ENCODE measurements at regions not wholly inside any gene's neighbourhood (a gene's known extent, or its start where the extent isn't known, plus 50 kb on each side); places are given as distances from the start of the nearest gene placed in this dataset.

DNA sequence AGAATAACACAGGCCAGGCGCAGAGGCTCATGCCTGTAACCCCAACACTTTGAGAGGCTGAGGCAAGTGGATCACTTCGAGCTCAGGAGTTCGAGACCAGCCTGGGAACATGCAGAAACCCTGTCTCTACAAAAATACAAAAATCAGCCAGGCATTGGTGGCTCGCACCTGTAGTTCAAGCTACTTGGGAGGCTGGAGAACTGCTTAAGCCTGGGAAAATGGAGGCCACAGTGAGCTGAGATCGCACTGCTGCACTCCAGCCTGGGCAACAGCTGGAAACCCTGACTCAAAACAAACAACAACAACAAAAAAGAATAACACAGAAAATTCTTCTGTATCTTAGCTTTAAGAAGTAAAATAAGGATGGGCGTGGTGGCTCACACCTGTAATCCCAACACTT lies 440.3 kb downstream of the LRATD1 start:
- no peak for FAIRE-seq
- POLR2A ChIA-PET = interaction anchor here (1.2 kb wide), 1 partner anchor 13 kb away, joined by 4 read pairs; no protein-coding TSS in a partner anchor

More for the DNA sequence above, 440.3 kb downstream of the LRATD1 start:
- under 1% methylated on average over 6 of the region's 6 CpGs for WGBS (ENCODE audit: insufficient coverage, low coverage, missing lambda C conversion rate)
- Histone ChIP-seq H3K36me3 (ENCODE audit: control insufficient read depth, insufficient read depth, low read length) (no peaks in the 10 kb centered on the region), H2AFZ (ENCODE audit: low read depth, low read length) (no peak overlapping the region), H3K4me2 (ENCODE audit: insufficient read depth, low read length) (no peak overlapping the region), H3K9me1 (ENCODE audit: control insufficient read depth, insufficient read depth, low read length) (no peaks in the 10 kb centered on the region), H3K4me1 (replicated peaks in 1 of 2; ENCODE audit: control insufficient read depth in 2 of 2, insufficient read depth in 2 of 2, low read length in 2 of 2) (no peaks in the 10 kb centered on the region), H4K20me1 (replicated peaks; ENCODE audit: control insufficient read depth, insufficient read depth, low read length) (no peaks in the 10 kb centered on the region), H3K27ac (ENCODE audit: extremely low read depth, low read depth, low read length) (no peak overlapping the region), H3K4me3 (no peak overlapping the region), H3K9me3 (replicated peaks; ENCODE audit: control insufficient read depth, insufficient read depth, low read depth, low read length) (no peaks in the 10 kb centered on the region), H3K79me2 (ENCODE audit: control insufficient read depth, insufficient read depth, low read length) (no peaks in the 10 kb centered on the region), H3K9ac (ENCODE audit: insufficient read depth in 1 of 2, low read depth in 2 of 2, low read length in 2 of 2) (no peak overlapping the region), H3K27me3 (ENCODE audit: control insufficient read depth in 2 of 2, insufficient read depth in 2 of 2, low read length in 2 of 2) (no peaks in the 10 kb centered on the region; a peak in 1 of 5 replicates)
- CTCF ChIA-PET (ENCODE audit: low intra/inter-chr PET ratio) = no interaction called here
- DNase-seq (ENCODE audit: extremely low read depth in 1 of 4, low spot score in 3 of 4) (no peak), ATAC-seq (no peak)
- TF ChIP-seq MYBL2 (IDR thresholded peaks at IDR 0.05; ENCODE audit: low read depth) (no peak), MYBL2 (CRISPR knock-in tag; IDR thresholded peaks at IDR 0.05; ENCODE audit: borderline replicate concordance) (no peak), ZNF174 (CRISPR knock-in tag; IDR thresholded peaks at IDR 0.05) (no peak), CBFB (CRISPR knock-in tag; IDR thresholded peaks at IDR 0.05) (no peak), YBX1 (IDR thresholded peaks at IDR 0.05) (no peak), SIN3B (IDR thresholded peaks at IDR 0.05; ENCODE audit: low read depth) (no peak), ZNF146 (CRISPR knock-in tag; IDR thresholded peaks at IDR 0.05; ENCODE audit: unreplicated experiment) (no peak), SMAD3 (CRISPR knock-in tag; conservative IDR thresholded peaks at IDR 0.05) (no peak), NFXL1 (CRISPR knock-in tag; IDR thresholded peaks at IDR 0.05) (no peak), ESRRB (CRISPR knock-in tag; IDR thresholded peaks at IDR 0.05; ENCODE audit: borderline replicate concordance) (no peak), RFX7 (CRISPR knock-in tag; IDR thresholded peaks at IDR 0.05) (no peak)
- TF ChIP-seq, protein P1, sequence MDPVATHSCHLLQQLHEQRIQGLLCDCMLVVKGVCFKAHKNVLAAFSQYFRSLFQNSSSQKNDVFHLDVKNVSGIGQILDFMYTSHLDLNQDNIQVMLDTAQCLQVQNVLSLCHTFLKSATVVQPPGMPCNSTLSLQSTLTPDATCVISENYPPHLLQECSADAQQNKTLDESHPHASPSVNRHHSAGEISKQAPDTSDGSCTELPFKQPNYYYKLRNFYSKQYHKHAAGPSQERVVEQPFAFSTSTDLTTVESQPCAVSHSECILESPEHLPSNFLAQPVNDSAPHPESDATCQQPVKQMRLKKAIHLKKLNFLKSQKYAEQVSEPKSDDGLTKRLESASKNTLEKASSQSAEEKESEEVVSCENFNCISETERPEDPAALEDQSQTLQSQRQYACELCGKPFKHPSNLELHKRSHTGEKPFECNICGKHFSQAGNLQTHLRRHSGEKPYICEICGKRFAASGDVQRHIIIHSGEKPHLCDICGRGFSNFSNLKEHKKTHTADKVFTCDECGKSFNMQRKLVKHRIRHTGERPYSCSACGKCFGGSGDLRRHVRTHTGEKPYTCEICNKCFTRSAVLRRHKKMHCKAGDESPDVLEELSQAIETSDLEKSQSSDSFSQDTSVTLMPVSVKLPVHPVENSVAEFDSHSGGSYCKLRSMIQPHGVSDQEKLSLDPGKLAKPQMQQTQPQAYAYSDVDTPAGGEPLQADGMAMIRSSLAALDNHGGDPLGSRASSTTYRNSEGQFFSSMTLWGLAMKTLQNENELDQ (CRISPR knock-in tag; IDR thresholded peaks at IDR 0.05; ENCODE audit: borderline replicate concordance) = no peak
- TF ChIP-seq, protein P2, sequence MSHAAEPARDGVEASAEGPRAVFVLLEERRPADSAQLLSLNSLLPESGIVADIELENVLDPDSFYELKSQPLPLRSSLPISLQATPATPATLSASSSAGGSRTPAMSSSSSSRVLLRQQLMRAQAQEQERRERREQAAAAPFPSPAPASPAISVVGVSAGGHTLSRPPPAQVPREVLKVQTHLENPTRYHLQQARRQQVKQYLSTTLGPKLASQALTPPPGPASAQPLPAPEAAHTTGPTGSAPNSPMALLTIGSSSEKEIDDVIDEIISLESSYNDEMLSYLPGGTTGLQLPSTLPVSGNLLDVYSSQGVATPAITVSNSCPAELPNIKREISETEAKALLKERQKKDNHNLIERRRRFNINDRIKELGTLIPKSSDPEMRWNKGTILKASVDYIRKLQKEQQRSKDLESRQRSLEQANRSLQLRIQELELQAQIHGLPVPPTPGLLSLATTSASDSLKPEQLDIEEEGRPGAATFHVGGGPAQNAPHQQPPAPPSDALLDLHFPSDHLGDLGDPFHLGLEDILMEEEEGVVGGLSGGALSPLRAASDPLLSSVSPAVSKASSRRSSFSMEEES (CRISPR knock-in tag; IDR thresholded peaks at IDR 0.05) = no peak
- in situ Hi-C loops (cut with MboI) (no loop called here), intact Hi-C loops (cut with micrococcal nuclease) (no loop called here)
- BruUV-seq (replicated peaks) = no TSS peak

Measured in K562 (cell line).